ENCODE measurements at regions not wholly inside any gene's neighbourhood (a gene's known extent, or its start where the extent isn't known, plus 50 kb on each side); places are given as distances from the start of the nearest gene placed in this dataset.

GRCh38 chr18:51813740-51814139 lies 526.3 kb upstream of the DCC start:
- H3K4me3 ChIP-seq = no peak overlapping the region
- no peaks in the 10 kb centered on the region for H3K36me3 ChIP-seq
- H3K27ac ChIP-seq = no peak overlapping the region
- no peaks in the 10 kb centered on the region for H3K4me1 ChIP-seq
- WGBS, 5 donors = 79 to 91% (median 88%) methylated on average over 2 of the region's 2 CpGs
- no peaks in the 10 kb centered on the region for H3K27me3 ChIP-seq
- TF ChIP-seq CTCF (IDR thresholded peaks at IDR 0.05) (no peak), POLR2AphosphoS5 (IDR thresholded peaks at IDR 0.05) (no peak), EP300 (IDR thresholded peaks at IDR 0.05) (no peak), POLR2A (IDR thresholded peaks at IDR 0.05) (no peak)
- intact Hi-C loops (cut with DNase I; ENCODE audit: low total_unique reads) = no loop called here
- DNase-seq = no peak
- H3K9me3 ChIP-seq = no peaks in the 10 kb centered on the region

GRCh38 chr18:51821610-51822009 lies 518.4 kb upstream of the DCC start:
- no peaks in the 10 kb centered on the region for H3K9me3 ChIP-seq
- H3K27me3 ChIP-seq = no peaks in the 10 kb centered on the region
- no peak for DNase-seq
- no peaks in the 10 kb centered on the region for H3K4me1 ChIP-seq
- 73 to 78% (median 77%) methylated on average over 1 of the region's 1 CpG for whole genome bisulfite sequencing, 5 donors
- intact Hi-C loops (cut with DNase I; ENCODE audit: low total_unique reads) = no loop called here
- H3K36me3 ChIP-seq = no peaks in the 10 kb centered on the region
- no peak overlapping the region for H3K27ac ChIP-seq
- no peak for TF ChIP-seq POLR2A (IDR thresholded peaks at IDR 0.05)
- TF ChIP-seq EP300 (IDR thresholded peaks at IDR 0.05) = no peak
- TF ChIP-seq POLR2AphosphoS5 (IDR thresholded peaks at IDR 0.05) = no peak
- no peak for TF ChIP-seq CTCF (IDR thresholded peaks at IDR 0.05)
- no peak overlapping the region for H3K4me3 ChIP-seq

GRCh38 chr18:51824746-51825145 lies 515.3 kb upstream of the DCC start:
- no peak overlapping the region for H3K4me3 ChIP-seq
- 28 to 46% (median 38%) methylated on average over 2 of the region's 2 CpGs for WGBS, 5 donors
- TF ChIP-seq CTCF (IDR thresholded peaks at IDR 0.05) = no peak
- no peaks in the 10 kb centered on the region for H3K4me1 ChIP-seq
- intact Hi-C loops (cut with DNase I; ENCODE audit: low total_unique reads) = no loop called here
- DNase-seq = no peak
- H3K36me3 ChIP-seq = no peaks in the 10 kb centered on the region
- H3K9me3 ChIP-seq = peaks cover 0 to 11% (median 0%) of the 10 kb centered on the region in 4 donors
- H3K27ac ChIP-seq = no peak overlapping the region
- H3K27me3 ChIP-seq = no peaks in the 10 kb centered on the region

GRCh38 chr18:51833850-51834249 lies 506.1 kb upstream of the DCC start:
- Histone ChIP-seq H3K27ac (no peak overlapping the region), H3K36me3 (no peaks in the 10 kb centered on the region), H3K4me3 (no peak overlapping the region), H3K27me3 (no peaks in the 10 kb centered on the region), H3K9me3 (peaks cover 0 to 3% (median under 1%) of the 10 kb centered on the region in 4 donors), H3K4me1 (no peaks in the 10 kb centered on the region)
- no peak for DNase-seq
- WGBS, 5 donors = 62 to 72% (median 68%) methylated on average over 6 of the region's 6 CpGs
- intact Hi-C loops (cut with DNase I; ENCODE audit: low total_unique reads) = no loop called here
- TF ChIP-seq POLR2A (IDR thresholded peaks at IDR 0.05) (no peak), CTCF (IDR thresholded peaks at IDR 0.05) (no peak), POLR2AphosphoS5 (IDR thresholded peaks at IDR 0.05) (no peak), EP300 (IDR thresholded peaks at IDR 0.05) (no peak)

Data from stomach (tissue), 8 donors.